A673 (cell line): ENCODE measurements at regions not wholly inside any gene's neighbourhood (a gene's known extent, or its start where the extent isn't known, plus 50 kb on each side); places are given as distances from the start of the nearest gene placed in this dataset.

Source experiments
- BruUV-seq: library from RNA; stranded (reverse); fragments of 400-500 nt; replicated peaks from 2 replicates; lab custom pipeline; 2021; lab: Mats Ljungman, UMichigan
- CTCF ChIA-PET: fragments of 300-600 bp; sonication (Branson Sonifier 250); formaldehyde crosslinking; loops from one replicate; lab custom pipeline; 2022; ENCODE audit warnings: antibody characterized with exemption; lab: Charles Lee
- POLR2A ChIA-PET: fragments of 300-600 bp; sonication (Branson Sonifier 250); formaldehyde crosslinking; loops from one replicate; lab custom pipeline; 2022; ENCODE audit warnings: antibody characterized with exemption; ENCODE audit not compliant: low non-redundant PET; lab: Charles Lee
- DNase-seq: peaks from one replicate; pipeline ENCODE4 v3.0.0-alpha.2; 2015; ENCODE audit warnings: low spot score
- H3K27ac ChIP-seq: fragments of 200-600 bp; sonication (generic); 2 replicates; pipeline ENCODE4 v1.5.1; 2016; ENCODE audit warnings: mixed run types, low read depth, mild to moderate bottlenecking, mixed read lengths, antibody characterized with exemption, low read length; ENCODE audit not compliant: poor library complexity, severe bottlenecking
- H3K27me3 ChIP-seq: fragments of 200-600 bp; sonication (generic); replicated peaks from 2 replicates; pipeline ENCODE4 v1.6.1; 2017; ENCODE audit warnings: mixed run types, low read depth, mild to moderate bottlenecking, mixed read lengths, antibody characterized with exemption, low read length; ENCODE audit not compliant: insufficient read depth, poor library complexity
- H3K36me3 ChIP-seq: fragments of 200-600 bp; sonication (generic); 2 replicates; pipeline ENCODE4 v1.6.1; 2016; ENCODE audit warnings: mixed run types, mild to moderate bottlenecking, mixed read lengths, antibody characterized with exemption, low read length; ENCODE audit not compliant: insufficient read depth, poor library complexity, severe bottlenecking
- H3K4me1 ChIP-seq: fragments of 200-600 bp; sonication (generic); 2 replicates; pipeline ENCODE4 v1.6.1; 2017; ENCODE audit warnings: mixed run types, mild to moderate bottlenecking, mixed read lengths, antibody characterized with exemption, low read length; ENCODE audit not compliant: insufficient read depth, poor library complexity, severe bottlenecking
- H3K4me3 ChIP-seq: fragments of 200-600 bp; sonication (generic); 2 replicates; pipeline ENCODE4 v1.5.1; 2016; ENCODE audit warnings: low read depth, mixed run types, mild to moderate bottlenecking, mixed read lengths, low read length; ENCODE audit not compliant: poor library complexity, severe bottlenecking
- H3K9me3 ChIP-seq: fragments of 200-600 bp; sonication (generic); 2 replicates; pipeline ENCODE4 v1.6.1; 2016; ENCODE audit warnings: mixed run types, low read depth, mild to moderate bottlenecking, mixed read lengths, antibody characterized with exemption, low read length; ENCODE audit not compliant: poor library complexity, severe bottlenecking
- EZH2 ChIP-seq: fragments of 200-600 bp; sonication (generic); IDR thresholded peaks from 2 replicates; pipeline ENCODE4 v1.6.1; 2017; ENCODE audit warnings: borderline replicate concordance, low read depth, mild to moderate bottlenecking, mixed read lengths, antibody characterized with exemption, low read length; ENCODE audit not compliant: poor library complexity, severe bottlenecking
- intact Hi-C: fragments of 100-400 bp; cut with micrococcal nuclease; formaldehyde crosslinking; loops from one replicate; pipeline ENCODE4 v1.10.0; 2022; ENCODE audit not compliant: unreplicated experiment
- TF ChIP-seq, protein P1 (sequence below): fragments of 300-800, 200-600 bp; sonication (generic); conservative IDR thresholded peaks from 2 replicates; pipeline ENCODE4 v1.5.1; 2017; ENCODE audit warnings: low read depth, mild to moderate bottlenecking, antibody characterized with exemption, low read length, moderate library complexity, mixed read lengths

DNA sequence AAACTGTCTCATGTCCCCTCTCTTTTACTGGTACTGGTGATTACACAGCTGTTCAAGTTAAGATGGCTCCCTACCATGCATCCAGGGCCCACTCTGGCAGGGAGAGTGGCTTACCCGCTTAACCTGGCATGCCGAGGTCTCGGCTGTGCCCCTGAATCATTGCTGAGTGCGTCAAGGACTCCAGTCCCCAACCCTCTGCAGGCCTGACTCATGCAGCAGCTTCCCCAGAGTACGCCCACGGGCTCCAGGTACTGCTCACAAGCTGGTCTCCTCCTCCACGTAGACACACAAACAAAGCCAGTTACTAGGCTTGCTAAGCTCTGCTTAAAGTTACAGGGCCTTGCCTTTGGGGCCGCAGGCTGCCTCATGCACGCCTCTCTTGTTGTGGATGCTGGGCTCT, 447.4 kb downstream of the COG6 start:
- Histone ChIP-seq H3K4me3 (no peak overlapping the region), H3K36me3 (no peaks in the 10 kb centered on the region), H3K4me1 (no peaks in the 10 kb centered on the region), H3K27ac (no peak overlapping the region), H3K9me3 (no peaks in the 10 kb centered on the region), H3K27me3 (peaks cover 6% of the 10 kb centered on the region)
- ChIA-PET CTCF (no interaction called here), POLR2A (no interaction called here)
- intact Hi-C loops: no loop called here
- BruUV-seq: no TSS peak
- no peak for TF ChIP-seq EZH2
- TF ChIP-seq, protein P1, sequence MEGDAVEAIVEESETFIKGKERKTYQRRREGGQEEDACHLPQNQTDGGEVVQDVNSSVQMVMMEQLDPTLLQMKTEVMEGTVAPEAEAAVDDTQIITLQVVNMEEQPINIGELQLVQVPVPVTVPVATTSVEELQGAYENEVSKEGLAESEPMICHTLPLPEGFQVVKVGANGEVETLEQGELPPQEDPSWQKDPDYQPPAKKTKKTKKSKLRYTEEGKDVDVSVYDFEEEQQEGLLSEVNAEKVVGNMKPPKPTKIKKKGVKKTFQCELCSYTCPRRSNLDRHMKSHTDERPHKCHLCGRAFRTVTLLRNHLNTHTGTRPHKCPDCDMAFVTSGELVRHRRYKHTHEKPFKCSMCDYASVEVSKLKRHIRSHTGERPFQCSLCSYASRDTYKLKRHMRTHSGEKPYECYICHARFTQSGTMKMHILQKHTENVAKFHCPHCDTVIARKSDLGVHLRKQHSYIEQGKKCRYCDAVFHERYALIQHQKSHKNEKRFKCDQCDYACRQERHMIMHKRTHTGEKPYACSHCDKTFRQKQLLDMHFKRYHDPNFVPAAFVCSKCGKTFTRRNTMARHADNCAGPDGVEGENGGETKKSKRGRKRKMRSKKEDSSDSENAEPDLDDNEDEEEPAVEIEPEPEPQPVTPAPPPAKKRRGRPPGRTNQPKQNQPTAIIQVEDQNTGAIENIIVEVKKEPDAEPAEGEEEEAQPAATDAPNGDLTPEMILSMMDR: no peak
- DNase-seq: no peak

DNA sequence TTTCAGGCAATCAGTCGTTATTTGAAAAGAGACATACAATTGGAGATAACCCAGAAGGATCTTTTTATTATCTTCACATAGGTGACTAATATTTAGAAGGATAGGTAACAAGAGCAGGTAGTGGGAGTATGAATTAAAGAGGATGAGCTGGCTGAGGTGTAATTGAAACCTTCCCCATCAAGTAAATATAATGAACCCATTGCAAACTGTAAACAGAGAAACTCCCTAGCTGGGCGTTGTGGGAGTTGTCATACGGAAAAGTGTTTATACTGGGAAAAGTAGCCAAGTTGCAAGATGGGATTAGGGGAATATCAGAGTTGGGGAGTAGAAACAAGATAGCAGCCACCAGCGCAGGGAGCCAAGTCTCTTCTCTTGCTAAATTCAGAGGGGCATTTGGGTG, 448.4 kb downstream of the COG6 start:
- TF ChIP-seq EZH2: no peak
- TF ChIP-seq, protein P1: no peak
- Histone ChIP-seq H3K36me3 (no peaks in the 10 kb centered on the region), H3K9me3 (no peaks in the 10 kb centered on the region), H3K4me3 (no peak overlapping the region), H3K27me3 (peaks cover 6% of the 10 kb centered on the region), H3K4me1 (no peaks in the 10 kb centered on the region), H3K27ac (no peak overlapping the region)
- no peak for DNase-seq
- ChIA-PET POLR2A (no interaction called here), CTCF (no interaction called here)
- intact Hi-C loops: no loop called here
- no TSS peak for BruUV-seq

GRCh38 chr13:40105231-40105630, 449.8 kb downstream of the COG6 start:
- BruUV-seq: no TSS peak
- no peak overlapping the region for H3K4me3 ChIP-seq
- no peak overlapping the region for H3K27ac ChIP-seq
- H3K36me3 ChIP-seq: no peaks in the 10 kb centered on the region
- H3K4me1 ChIP-seq: no peaks in the 10 kb centered on the region
- DNase-seq: no peak
- H3K27me3 ChIP-seq: peaks cover 6% of the 10 kb centered on the region
- H3K9me3 ChIP-seq: no peaks in the 10 kb centered on the region
- intact Hi-C loops: no loop called here
- CTCF ChIA-PET: no interaction called here
- TF ChIP-seq EZH2: no peak
- TF ChIP-seq, protein P1: no peak
- POLR2A ChIA-PET: no interaction called here
